C4-2B (cell line): ENCODE measurements at regions not wholly inside any gene's neighbourhood (a gene's known extent, or its start where the extent isn't known, plus 50 kb on each side); places are given as distances from the start of the nearest gene placed in this dataset.

Source experiments
- CTCF ChIP-seq: fragments of 450-650 bp; conservative IDR thresholded peaks from 2 replicates; pipeline ENCODE4 v1.5.1; 2017; ENCODE audit warnings: mild to moderate bottlenecking
- ZFX ChIP-seq: fragments of 450-650 bp; IDR thresholded peaks from 2 replicates; pipeline ENCODE4 v1.6.1; 2017

DNA sequence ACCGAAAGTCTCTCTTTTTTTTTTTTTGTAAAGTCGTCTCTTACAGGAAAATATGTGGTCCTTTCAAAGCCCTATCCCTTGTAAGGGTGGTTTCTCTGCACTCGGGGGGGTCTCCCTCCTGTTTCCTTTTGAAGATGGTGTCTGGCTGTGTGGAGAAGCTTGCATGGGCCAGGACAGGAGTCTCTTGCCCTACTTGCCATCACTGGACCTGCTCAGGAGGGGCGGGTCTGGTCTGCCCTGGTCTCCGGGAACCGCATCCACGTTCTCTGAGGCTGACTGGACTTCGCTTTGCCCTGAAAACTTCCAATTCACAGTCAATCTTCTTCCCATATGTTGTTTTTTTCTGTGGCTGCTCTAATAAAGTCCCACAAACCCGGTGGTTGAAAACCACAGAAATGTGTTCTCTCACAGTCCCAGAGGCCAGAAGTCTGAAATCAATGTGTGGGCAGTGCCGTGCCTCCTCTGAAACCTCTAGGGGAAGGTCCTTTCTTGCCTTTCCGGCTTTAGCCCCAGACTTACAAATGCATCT lies 92.9 kb upstream of the IER5L start:
- TF ChIP-seq CTCF (no peak), ZFX (no peak)
